Body of pancreas (tissue), 4 donors: ENCODE measurements at regions not wholly inside any gene's neighbourhood (a gene's known extent, or its start where the extent isn't known, plus 50 kb on each side); places are given as distances from the start of the nearest gene placed in this dataset.

Experiments used
- CTCF ChIP-seq, 7 experiments: fragments of 450-650 bp in 4 of 7; fragments of 200-600 bp in 3 of 7; sonication (generic) in 3 of 7; IDR thresholded peaks; one replicate each; pipeline ENCODE4 v1.5.1; 2016 to 2019; ENCODE audit warnings: antibody characterized with exemption in 7 of 7
- POLR2A ChIP-seq, 3 donors: fragments of 450-650 bp; IDR thresholded peaks; one replicate each; pipeline ENCODE4 v1.6.1; 2016; ENCODE audit warnings: antibody characterized with exemption in 3 of 3, mild to moderate bottlenecking in 2 of 3

GRCh38 chr2:78416625-78417300 is 608.7 kb upstream of the REG3G start:
- TF ChIP-seq CTCF (IDR thresholded peaks at IDR 0.05): no peak
- TF ChIP-seq POLR2A (IDR thresholded peaks at IDR 0.05): no peak
